MM.1S (cell line): ENCODE measurements at regions not wholly inside any gene's neighbourhood (a gene's known extent, or its start where the extent isn't known, plus 50 kb on each side); places are given as distances from the start of the nearest gene placed in this dataset.

Experiments
- CTCF ChIP-seq: fragments of 300-600 bp; sonication (generic); IDR thresholded peaks from 2 replicates; pipeline ENCODE4 v1.5.1; 2016; ENCODE audit warnings: antibody characterized with exemption, low read length, mixed read lengths
- EZH2 ChIP-seq: fragments of 300-600 bp; sonication (generic); optimal IDR thresholded peaks from 2 replicates; pipeline ENCODE3; 2017; ENCODE audit warnings: low read depth, mild to moderate bottlenecking, antibody characterized with exemption, low read length, mixed read lengths
- EZH2phosphoT487 ChIP-seq: fragments of 300-600 bp; sonication (generic); IDR thresholded peaks from 2 replicates; pipeline ENCODE4 v1.6.1; 2018; ENCODE audit warnings: antibody characterized with exemption, low read length

- TF ChIP-seq CTCF (peak; percentile 67), EZH2 (no peak), EZH2phosphoT487 (no peak)
Observed at GRCh38 chr12:127293507-127294310, 973.3 kb upstream of the TMEM132C start.
